Glutamatergic neuron (in vitro differentiated cells): ENCODE measurements at regions not wholly inside any gene's neighbourhood (a gene's known extent, or its start where the extent isn't known, plus 50 kb on each side); places are given as distances from the start of the nearest gene placed in this dataset.

Experiments
- DNase-seq: peaks from one replicate; pipeline ENCODE4 v3.0.0; 2022
- H3K27ac Mint-ChIP-seq: one replicate; pipeline ENCODE4 v1.8.0; 2020; ENCODE audit warnings: mild to moderate bottlenecking, mixed read lengths, inconsistent platforms; ENCODE audit not compliant: unreplicated experiment
- H3K27me3 Mint-ChIP-seq: one replicate; pipeline ENCODE4 v1.8.0; 2020; ENCODE audit warnings: mild to moderate bottlenecking, moderate library complexity, mixed read lengths, inconsistent platforms; ENCODE audit not compliant: unreplicated experiment
- H3K36me3 Mint-ChIP-seq: one replicate; pipeline ENCODE4 v1.8.0; 2020; ENCODE audit warnings: mild to moderate bottlenecking, mixed read lengths, inconsistent platforms; ENCODE audit not compliant: unreplicated experiment
- H3K4me1 Mint-ChIP-seq: one replicate; pipeline ENCODE4 v1.8.0; 2020; ENCODE audit warnings: mild to moderate bottlenecking, low read depth, mixed read lengths, inconsistent platforms; ENCODE audit not compliant: unreplicated experiment
- H3K4me3 Mint-ChIP-seq: one replicate; pipeline ENCODE4 v1.8.0; 2020; ENCODE audit warnings: mild to moderate bottlenecking, mixed read lengths, inconsistent platforms; ENCODE audit not compliant: unreplicated experiment
- H3K9me3 Mint-ChIP-seq: one replicate; pipeline ENCODE4 v1.8.0; 2020; ENCODE audit warnings: mild to moderate bottlenecking, moderate library complexity, mixed read lengths, inconsistent platforms; ENCODE audit not compliant: unreplicated experiment
- TF ChIP-seq, protein P1 (sequence below): fragments of 200-600 bp; sonication (generic); IDR thresholded peaks from one replicate; pipeline ENCODE4 v1.5.0; 2021; ENCODE audit not compliant: partially characterized antibody, unreplicated experiment

DNA sequence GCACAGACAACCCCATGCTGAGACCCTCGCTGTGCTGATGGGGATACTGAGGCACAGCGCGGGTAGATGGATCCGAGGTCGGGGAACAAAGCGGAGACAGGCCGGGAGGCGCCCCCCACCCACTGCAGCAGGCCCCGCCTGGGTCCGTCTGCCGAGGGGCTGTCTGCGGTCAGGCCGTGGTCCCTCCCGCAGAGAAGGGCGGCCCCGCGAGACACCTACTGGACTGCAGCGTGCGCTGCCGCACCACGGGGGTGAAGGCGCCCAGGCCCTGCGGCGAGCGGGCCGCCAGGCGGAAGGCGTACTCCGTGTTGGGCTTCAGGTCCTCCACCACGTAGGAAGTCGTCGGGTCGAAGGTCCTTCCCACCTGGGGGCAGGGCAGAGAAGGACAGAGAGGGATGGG lies 101.9 kb downstream of the PTPRS start:
- Mint-ChIP-seq H3K27me3 (peaks cover 20% of the 10 kb centered on the region), H3K27ac (no peak overlapping the region), H3K36me3 (peaks cover 6% of the 10 kb centered on the region), H3K4me3 (no peak overlapping the region), H3K4me1 (no peaks in the 10 kb centered on the region), H3K9me3 (peaks cover 23% of the 10 kb centered on the region)
- TF ChIP-seq, protein P1, sequence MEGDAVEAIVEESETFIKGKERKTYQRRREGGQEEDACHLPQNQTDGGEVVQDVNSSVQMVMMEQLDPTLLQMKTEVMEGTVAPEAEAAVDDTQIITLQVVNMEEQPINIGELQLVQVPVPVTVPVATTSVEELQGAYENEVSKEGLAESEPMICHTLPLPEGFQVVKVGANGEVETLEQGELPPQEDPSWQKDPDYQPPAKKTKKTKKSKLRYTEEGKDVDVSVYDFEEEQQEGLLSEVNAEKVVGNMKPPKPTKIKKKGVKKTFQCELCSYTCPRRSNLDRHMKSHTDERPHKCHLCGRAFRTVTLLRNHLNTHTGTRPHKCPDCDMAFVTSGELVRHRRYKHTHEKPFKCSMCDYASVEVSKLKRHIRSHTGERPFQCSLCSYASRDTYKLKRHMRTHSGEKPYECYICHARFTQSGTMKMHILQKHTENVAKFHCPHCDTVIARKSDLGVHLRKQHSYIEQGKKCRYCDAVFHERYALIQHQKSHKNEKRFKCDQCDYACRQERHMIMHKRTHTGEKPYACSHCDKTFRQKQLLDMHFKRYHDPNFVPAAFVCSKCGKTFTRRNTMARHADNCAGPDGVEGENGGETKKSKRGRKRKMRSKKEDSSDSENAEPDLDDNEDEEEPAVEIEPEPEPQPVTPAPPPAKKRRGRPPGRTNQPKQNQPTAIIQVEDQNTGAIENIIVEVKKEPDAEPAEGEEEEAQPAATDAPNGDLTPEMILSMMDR, result no peak
- no peak for DNase-seq

DNA sequence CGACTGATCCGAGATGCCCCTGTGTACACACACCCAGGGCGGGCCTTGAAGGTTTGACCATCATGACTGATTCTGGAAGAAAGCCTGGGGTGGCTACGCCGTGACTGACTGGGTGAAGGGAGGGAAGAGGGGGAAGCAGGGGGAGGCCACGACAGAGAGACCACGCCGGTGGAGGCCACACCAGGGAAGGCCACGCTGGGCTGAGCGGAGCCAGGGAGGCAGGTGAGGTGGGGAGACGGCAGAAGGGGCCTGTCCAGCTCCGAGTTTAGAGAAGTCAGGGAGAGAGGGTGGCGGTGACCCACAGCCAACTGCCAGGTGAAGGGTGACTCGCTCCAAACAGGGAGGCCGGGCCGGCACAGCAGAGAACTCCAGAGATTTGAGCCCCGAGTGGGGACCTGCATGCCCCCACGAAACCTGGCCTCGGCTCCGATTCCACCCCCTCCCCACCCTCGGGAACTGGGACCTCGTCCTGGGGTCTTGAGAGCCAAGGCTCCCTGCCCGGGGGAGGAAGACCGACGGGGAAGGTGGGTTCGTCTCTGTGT lies 102.6 kb downstream of the PTPRS start:
- H3K27me3 Mint-ChIP-seq, result peaks cover 20% of the 10 kb centered on the region
- H3K36me3 Mint-ChIP-seq, result peaks cover 6% of the 10 kb centered on the region
- peaks cover 23% of the 10 kb centered on the region for H3K9me3 Mint-ChIP-seq
- H3K27ac Mint-ChIP-seq, result no peak overlapping the region
- no peak overlapping the region for H3K4me3 Mint-ChIP-seq
- TF ChIP-seq, protein P1, result no peak
- H3K4me1 Mint-ChIP-seq, result no peaks in the 10 kb centered on the region
- DNase-seq, result no peak

DNA sequence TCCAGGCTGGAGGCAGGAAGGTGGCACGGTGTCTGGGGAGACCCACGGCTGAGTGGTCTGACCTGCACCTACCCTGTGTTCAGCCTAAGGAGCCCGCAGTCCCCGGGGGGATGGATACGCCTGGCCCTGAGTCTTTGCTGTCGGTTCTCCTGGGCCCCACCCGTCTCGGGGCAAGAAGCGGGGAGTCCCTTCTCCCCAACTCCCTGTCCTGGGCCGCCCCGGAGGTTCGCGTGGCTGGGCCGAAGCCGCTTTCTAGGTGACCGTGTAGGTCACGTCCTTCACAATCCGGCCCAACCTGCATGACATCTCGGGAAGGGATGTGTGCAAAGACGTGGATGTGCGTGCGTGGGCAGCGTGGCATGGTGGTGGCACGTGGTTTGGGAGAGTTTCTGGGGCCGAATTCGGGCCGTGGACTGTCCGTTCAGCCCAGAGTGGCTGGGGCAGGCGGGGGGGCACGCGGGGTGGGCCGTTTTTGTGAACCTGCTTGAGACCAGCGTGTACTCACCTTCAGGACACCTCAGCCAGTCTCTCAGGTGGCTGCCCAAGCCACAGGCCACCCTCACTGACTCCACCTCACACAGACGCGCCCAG lies 103.3 kb downstream of the PTPRS start:
- H3K27me3 Mint-ChIP-seq, result peaks cover 17% of the 10 kb centered on the region
- H3K4me1 Mint-ChIP-seq, result no peaks in the 10 kb centered on the region
- peaks cover 23% of the 10 kb centered on the region for H3K9me3 Mint-ChIP-seq
- no peak for DNase-seq
- TF ChIP-seq, protein P1, result no peak
- no peak overlapping the region for H3K27ac Mint-ChIP-seq
- peaks cover 6% of the 10 kb centered on the region for H3K36me3 Mint-ChIP-seq
- no peak overlapping the region for H3K4me3 Mint-ChIP-seq

DNA sequence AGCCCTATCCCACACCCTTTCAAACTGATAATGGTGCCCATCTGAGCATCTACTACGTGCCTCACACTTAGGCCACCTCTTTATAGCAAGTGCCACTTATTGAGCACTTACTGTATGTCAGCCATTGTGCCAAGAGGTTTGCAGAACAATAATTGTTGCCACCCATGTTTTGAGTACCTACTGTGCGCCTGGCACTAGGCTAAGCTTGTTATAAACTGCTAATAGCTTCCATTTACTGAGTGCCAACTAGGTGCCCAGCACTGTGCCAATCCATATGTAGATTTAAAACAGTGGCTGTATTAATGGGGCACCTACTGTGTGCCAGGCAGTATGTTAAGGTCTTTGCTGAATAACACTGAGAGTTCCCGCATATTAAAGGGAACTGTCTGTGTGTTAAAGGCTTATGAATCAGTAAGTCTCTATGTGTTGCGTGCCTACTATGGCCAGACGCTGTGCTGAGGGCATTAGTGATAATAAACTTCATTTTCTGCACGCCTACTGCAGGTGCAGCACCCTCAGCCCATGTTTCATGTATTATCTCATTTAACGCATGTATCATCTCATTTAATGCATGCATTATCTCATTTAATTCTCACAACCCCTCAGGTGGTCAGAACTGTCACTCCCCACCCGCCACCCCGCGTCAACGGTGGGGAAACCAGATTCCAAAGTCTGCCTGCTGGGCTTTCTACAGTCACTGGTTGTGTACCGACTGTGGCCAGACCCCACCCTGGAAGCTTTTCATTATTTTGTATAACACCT lies 105.0 kb downstream of the PTPRS start:
- Mint-ChIP-seq H3K9me3 (peaks cover 23% of the 10 kb centered on the region), H3K27ac (no peak overlapping the region), H3K4me3 (no peak overlapping the region)

More for the DNA sequence above, 105.0 kb downstream of the PTPRS start:
- Mint-ChIP-seq H3K4me1 (no peaks in the 10 kb centered on the region), H3K36me3 (peaks cover 6% of the 10 kb centered on the region), H3K27me3 (peaks cover 17% of the 10 kb centered on the region)
- TF ChIP-seq, protein P1, result no peak
- no peak for DNase-seq
